GM18517 (cell line): ENCODE measurements at regions not wholly inside any gene's neighbourhood (a gene's known extent, or its start where the extent isn't known, plus 50 kb on each side); places are given as distances from the start of the nearest gene placed in this dataset.
"Not testable (repeated sequence)": the region's sequence is repeated elsewhere in the genome, so short reads cannot be mapped to it uniquely, and the experiment has no call there.

Experiments used
- ATAC-seq: cut with Tn5 transposase; IDR thresholded peaks from one replicate; pipeline ENCODE4 v1.9.1; 2021; ENCODE audit warnings: mild to moderate bottlenecking, moderate library complexity; ENCODE audit not compliant: unreplicated experiment

- ATAC-seq, result no peak
These were observed 103.9 kb upstream of the SEC14L1 start for GRCh38 chr17:77036841-77037381.

- ATAC-seq, result no peak
These were observed 102.8 kb upstream of the SEC14L1 start for GRCh38 chr17:77037943-77038342.

GRCh38 chr17:77038884-77039555, 101.7 kb upstream of the SEC14L1 start:
- ATAC-seq, result no peak

GRCh38 chr17:77042476-77043231, 98.1 kb upstream of the SEC14L1 start:
- ATAC-seq, result no peak

- ATAC-seq, result no peak
These were observed 95.2 kb upstream of the SEC14L1 start for GRCh38 chr17:77045441-77046041.

GRCh38 chr17:77049440-77049839, 91.3 kb upstream of the SEC14L1 start:
- no peak for ATAC-seq

GRCh38 chr17:77050901-77051300, 89.9 kb upstream of the SEC14L1 start:
- not testable (repeated sequence) for ATAC-seq

GRCh38 chr17:77054936-77055335, 85.8 kb upstream of the SEC14L1 start:
- ATAC-seq, result no peak

- no peak for ATAC-seq
These were observed 85.3 kb upstream of the SEC14L1 start for GRCh38 chr17:77055453-77055852.

GRCh38 chr17:77058016-77058415, 82.8 kb upstream of the SEC14L1 start:
- no peak for ATAC-seq

- ATAC-seq, result no peak
These were observed 79.1 kb upstream of the SEC14L1 start for GRCh38 chr17:77061669-77062068.

GRCh38 chr17:77064598-77064997, 76.2 kb upstream of the SEC14L1 start:
- no peak for ATAC-seq

- no peak for ATAC-seq
These were observed 74.6 kb upstream of the SEC14L1 start for GRCh38 chr17:77066165-77066564.

- not testable (repeated sequence) for ATAC-seq
These were observed 73.9 kb upstream of the SEC14L1 start for GRCh38 chr17:77066726-77067409.

GRCh38 chr17:77068915-77069314, 71.9 kb upstream of the SEC14L1 start:
- ATAC-seq, result no peak

- no peak for ATAC-seq
These were observed 69.9 kb upstream of the SEC14L1 start for GRCh38 chr17:77070888-77071279.

GRCh38 chr17:77071925-77072490, 68.8 kb upstream of the SEC14L1 start:
- ATAC-seq, result no peak

GRCh38 chr17:77072670-77073069, 68.1 kb upstream of the SEC14L1 start:
- no peak for ATAC-seq

- no peak for ATAC-seq
These were observed 66.1 kb upstream of the SEC14L1 start for GRCh38 chr17:77074681-77075080.

GRCh38 chr17:77076124-77076830, 64.5 kb upstream of the SEC14L1 start:
- ATAC-seq, result no peak
